AG04450 (cell line): ENCODE measurements at regions not wholly inside any gene's neighbourhood (a gene's known extent, or its start where the extent isn't known, plus 50 kb on each side); places are given as distances from the start of the nearest gene placed in this dataset.
"Not testable (repeated sequence)": the region's sequence is repeated elsewhere in the genome, so short reads cannot be mapped to it uniquely, and the experiment has no call there.

ENCODE experiments used
- CTCF ChIA-PET: fragments of 300-600, 350-600 bp; formaldehyde crosslinking; extraction: SDS; loops from one replicate; lab custom pipeline; 2022; ENCODE audit warnings: antibody characterized with exemption, inconsistent platforms; lab: Charles Lee
- POLR2A ChIA-PET: fragments of 350-600 bp; formaldehyde crosslinking; extraction: SDS; loops from one replicate; lab custom pipeline; 2021; ENCODE audit warnings: antibody characterized with exemption, inconsistent platforms; lab: Yijun Ruan, JAX
- DNase-seq: peaks from one replicate; pipeline ENCODE4 v3.0.0-alpha.2; 2011; ENCODE audit warnings: low read depth, low spot score
- H3K27ac ChIP-seq: one replicate; pipeline ENCODE4 v1.5.1; 2012; ENCODE audit warnings: low read depth, low read length, control low read depth
- H3K27me3 ChIP-seq: one replicate; pipeline ENCODE4 v1.6.0; 2012; ENCODE audit warnings: low read length; ENCODE audit not compliant: control insufficient read depth, insufficient read depth
- H3K4me3 ChIP-seq: 2 replicates; pipeline ENCODE4 v1.5.1; 2011; ENCODE audit warnings: mild to moderate bottlenecking, low read depth, low read length, control low read depth
- H3K9me3 ChIP-seq: 2 replicates; pipeline ENCODE4 v1.5.1; 2012; ENCODE audit warnings: low read length; ENCODE audit not compliant: control insufficient read depth, insufficient read depth
- TF ChIP-seq, protein P1 (sequence below): IDR thresholded peaks from 2 replicates; pipeline ENCODE4 v1.5.1; 2011; ENCODE audit warnings: low read depth, low read length, control low read depth, inconsistent platforms

DNA sequence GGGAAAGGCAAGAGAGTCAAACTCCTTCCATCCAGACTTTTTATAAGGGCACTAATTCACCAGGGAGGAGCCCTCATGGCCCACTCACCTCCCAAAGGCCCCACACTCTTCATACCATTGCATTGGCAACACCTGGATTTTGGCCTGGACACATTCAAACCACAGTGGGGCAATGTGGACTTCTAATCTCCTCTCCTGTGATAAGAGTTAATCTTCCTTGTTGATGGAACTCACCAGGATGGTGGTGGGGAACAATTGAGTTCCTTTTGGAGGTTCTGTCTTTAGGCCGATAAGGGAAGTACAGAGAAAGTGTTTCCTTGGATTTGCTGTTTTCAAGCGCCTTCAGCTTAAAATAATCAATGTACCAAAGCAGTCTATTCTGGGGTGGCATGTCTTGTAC lies 268.7 kb downstream of the CD83 start:
- DNase-seq: no peak
- Histone ChIP-seq H3K27ac (no peak overlapping the region), H3K9me3 (no peaks in the 10 kb centered on the region), H3K4me3 (no peak overlapping the region), H3K27me3 (peaks cover 14% of the 10 kb centered on the region)
- POLR2A ChIA-PET: no interaction called here
- CTCF ChIA-PET: no interaction called here
- TF ChIP-seq, protein P1, sequence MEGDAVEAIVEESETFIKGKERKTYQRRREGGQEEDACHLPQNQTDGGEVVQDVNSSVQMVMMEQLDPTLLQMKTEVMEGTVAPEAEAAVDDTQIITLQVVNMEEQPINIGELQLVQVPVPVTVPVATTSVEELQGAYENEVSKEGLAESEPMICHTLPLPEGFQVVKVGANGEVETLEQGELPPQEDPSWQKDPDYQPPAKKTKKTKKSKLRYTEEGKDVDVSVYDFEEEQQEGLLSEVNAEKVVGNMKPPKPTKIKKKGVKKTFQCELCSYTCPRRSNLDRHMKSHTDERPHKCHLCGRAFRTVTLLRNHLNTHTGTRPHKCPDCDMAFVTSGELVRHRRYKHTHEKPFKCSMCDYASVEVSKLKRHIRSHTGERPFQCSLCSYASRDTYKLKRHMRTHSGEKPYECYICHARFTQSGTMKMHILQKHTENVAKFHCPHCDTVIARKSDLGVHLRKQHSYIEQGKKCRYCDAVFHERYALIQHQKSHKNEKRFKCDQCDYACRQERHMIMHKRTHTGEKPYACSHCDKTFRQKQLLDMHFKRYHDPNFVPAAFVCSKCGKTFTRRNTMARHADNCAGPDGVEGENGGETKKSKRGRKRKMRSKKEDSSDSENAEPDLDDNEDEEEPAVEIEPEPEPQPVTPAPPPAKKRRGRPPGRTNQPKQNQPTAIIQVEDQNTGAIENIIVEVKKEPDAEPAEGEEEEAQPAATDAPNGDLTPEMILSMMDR: no peak

GRCh38 chr6:14386668-14387067 lies 269.1 kb downstream of the CD83 start:
- Histone ChIP-seq H3K4me3 (no peak overlapping the region), H3K27me3 (peaks cover 14% of the 10 kb centered on the region), H3K27ac (no peak overlapping the region), H3K9me3 (no peaks in the 10 kb centered on the region)
- TF ChIP-seq, protein P1: no peak
- ChIA-PET CTCF (no interaction called here), POLR2A (no interaction called here)
- no peak for DNase-seq

GRCh38 chr6:14388371-14388770 lies 270.8 kb downstream of the CD83 start:
- ChIA-PET POLR2A (no interaction called here), CTCF (no interaction called here)
- Histone ChIP-seq H3K27ac (no peak overlapping the region), H3K9me3 (no peaks in the 10 kb centered on the region), H3K4me3 (no peak overlapping the region), H3K27me3 (peaks cover 10% of the 10 kb centered on the region)
- TF ChIP-seq, protein P1: no peak
- no peak for DNase-seq

DNA sequence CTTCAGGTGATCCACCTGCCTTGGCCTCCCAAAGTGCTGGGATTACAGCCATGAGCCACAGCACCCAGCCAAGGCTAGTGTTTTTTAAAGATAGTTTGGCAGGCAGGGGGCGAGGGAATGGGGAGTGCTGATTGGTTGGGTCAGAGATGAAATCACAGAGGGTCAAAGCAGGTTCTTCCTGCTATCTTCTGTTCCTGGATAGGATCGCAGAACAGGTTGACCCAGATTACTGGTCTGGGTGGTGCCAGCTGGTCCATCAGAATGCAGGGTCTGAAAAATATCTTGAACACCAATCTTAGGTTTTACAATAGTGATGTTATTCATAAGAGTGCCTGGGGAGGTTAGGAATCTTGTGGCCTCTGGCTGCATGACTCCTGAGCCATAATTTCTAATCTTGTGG lies 272.2 kb downstream of the CD83 start:
- H3K27ac ChIP-seq, H3K4me3 ChIP-seq, H3K27me3 ChIP-seq, DNase-seq, CTCF ChIA-PET, H3K9me3 ChIP-seq, POLR2A ChIA-PET: not testable (repeated sequence)

GRCh38 chr6:14390805-14391204 lies 273.2 kb downstream of the CD83 start:
- H3K4me3 ChIP-seq: no peak overlapping the region
- CTCF ChIA-PET: no interaction called here
- no peak overlapping the region for H3K27ac ChIP-seq
- peaks cover 2% of the 10 kb centered on the region for H3K27me3 ChIP-seq
- DNase-seq: no peak
- POLR2A ChIA-PET: no interaction called here
- H3K9me3 ChIP-seq: no peaks in the 10 kb centered on the region
- TF ChIP-seq, protein P1: no peak

GRCh38 chr6:14393910-14394309 lies 276.3 kb downstream of the CD83 start:
- TF ChIP-seq, protein P1: no peak
- POLR2A ChIA-PET: no interaction called here
- Histone ChIP-seq H3K9me3 (no peaks in the 10 kb centered on the region), H3K27ac (no peak overlapping the region), H3K27me3 (peaks cover 2% of the 10 kb centered on the region), H3K4me3 (no peak overlapping the region)
- CTCF ChIA-PET: no interaction called here
- no peak for DNase-seq
